Neural progenitor cell (in vitro differentiated cells): ENCODE measurements at regions not wholly inside any gene's neighbourhood (a gene's known extent, or its start where the extent isn't known, plus 50 kb on each side); places are given as distances from the start of the nearest gene placed in this dataset.

Experiments used
- CTCF ChIP-seq: fragments of 200-600 bp; sonication (generic); IDR thresholded peaks from 2 replicates; pipeline ENCODE4 v1.5.1; 2017; ENCODE audit warnings: antibody characterized with exemption, mild to moderate bottlenecking
- EZH2 ChIP-seq: fragments of 200-600 bp; sonication (generic); IDR thresholded peaks from 2 replicates; pipeline ENCODE4 v1.6.1; 2017; ENCODE audit warnings: antibody characterized with exemption, mild to moderate bottlenecking, moderate library complexity
- EZH2phosphoT487 ChIP-seq: fragments of 200-600 bp; sonication (generic); IDR thresholded peaks from 2 replicates; pipeline ENCODE4 v1.6.1; 2017; ENCODE audit warnings: antibody characterized with exemption

- no peak for TF ChIP-seq CTCF
- TF ChIP-seq EZH2, result no peak
- TF ChIP-seq EZH2phosphoT487, result no peak
These were observed 73.5 kb downstream of the CRPPA start for GRCh38 chr7:16347827-16348192.
